OCI-LY3 (cell line): ENCODE measurements at regions not wholly inside any gene's neighbourhood (a gene's known extent, or its start where the extent isn't known, plus 50 kb on each side); places are given as distances from the start of the nearest gene placed in this dataset.

ENCODE experiments used
- EZH2phosphoT487 ChIP-seq: fragments of 200-600 bp; shearing (Covaris generic); IDR thresholded peaks from 2 replicates; pipeline ENCODE4 v1.6.1; 2018; ENCODE audit warnings: antibody characterized with exemption, mixed run types, low read depth
- TF ChIP-seq, protein P1 (sequence below): fragments of 200-600, 300-600 bp; sonication (generic); IDR thresholded peaks from 2 replicates; pipeline ENCODE4 v1.5.1; 2014; ENCODE audit warnings: antibody characterized with exemption, low read length, low read depth

DNA sequence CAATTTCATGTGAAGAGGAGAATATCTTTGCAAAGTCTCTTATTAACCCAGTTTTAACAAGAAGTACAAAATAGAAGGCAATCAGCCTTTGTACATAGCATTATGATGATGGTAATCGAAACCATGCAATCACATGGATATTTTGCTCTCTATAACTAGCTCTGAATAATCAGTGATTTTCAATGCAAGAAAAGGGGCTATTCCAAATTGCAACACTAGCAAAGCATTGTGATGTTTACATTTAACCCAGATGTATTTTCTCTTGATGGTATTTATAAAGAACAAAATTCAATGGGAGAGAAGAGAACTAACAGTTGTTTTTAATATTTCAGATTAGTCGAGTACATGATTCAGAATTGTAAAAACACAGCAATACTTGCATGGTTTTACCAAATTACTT is 437.5 kb upstream of the DMAC1 start:
- TF ChIP-seq, protein P1, sequence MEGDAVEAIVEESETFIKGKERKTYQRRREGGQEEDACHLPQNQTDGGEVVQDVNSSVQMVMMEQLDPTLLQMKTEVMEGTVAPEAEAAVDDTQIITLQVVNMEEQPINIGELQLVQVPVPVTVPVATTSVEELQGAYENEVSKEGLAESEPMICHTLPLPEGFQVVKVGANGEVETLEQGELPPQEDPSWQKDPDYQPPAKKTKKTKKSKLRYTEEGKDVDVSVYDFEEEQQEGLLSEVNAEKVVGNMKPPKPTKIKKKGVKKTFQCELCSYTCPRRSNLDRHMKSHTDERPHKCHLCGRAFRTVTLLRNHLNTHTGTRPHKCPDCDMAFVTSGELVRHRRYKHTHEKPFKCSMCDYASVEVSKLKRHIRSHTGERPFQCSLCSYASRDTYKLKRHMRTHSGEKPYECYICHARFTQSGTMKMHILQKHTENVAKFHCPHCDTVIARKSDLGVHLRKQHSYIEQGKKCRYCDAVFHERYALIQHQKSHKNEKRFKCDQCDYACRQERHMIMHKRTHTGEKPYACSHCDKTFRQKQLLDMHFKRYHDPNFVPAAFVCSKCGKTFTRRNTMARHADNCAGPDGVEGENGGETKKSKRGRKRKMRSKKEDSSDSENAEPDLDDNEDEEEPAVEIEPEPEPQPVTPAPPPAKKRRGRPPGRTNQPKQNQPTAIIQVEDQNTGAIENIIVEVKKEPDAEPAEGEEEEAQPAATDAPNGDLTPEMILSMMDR = no peak
- TF ChIP-seq EZH2phosphoT487 = no peak
